HCT116 (cell line): ENCODE measurements at regions not wholly inside any gene's neighbourhood (a gene's known extent, or its start where the extent isn't known, plus 50 kb on each side); places are given as distances from the start of the nearest gene placed in this dataset.

Experiments
- ATF3 ChIP-seq: IDR thresholded peaks from 2 replicates; pipeline ENCODE4 v1.6.1; 2012
- CTCF ChIP-seq, 3 experiments: fragments of 200-600 bp in 1 of 3; sonication (generic) in 1 of 3; IDR thresholded peaks in 2 of 3; conservative IDR thresholded peaks in 1 of 3; 2 replicates each; pipeline ENCODE4 v1.5.1; 2012 to 2017; ENCODE audit warnings: low read depth in 2 of 3, low read length in 2 of 3, antibody characterized with exemption in 1 of 3, borderline replicate concordance in 1 of 3, control low read depth in 1 of 3, mild to moderate bottlenecking in 1 of 3, mixed read lengths in 1 of 3, mixed run types in 1 of 3, moderate library complexity in 1 of 3; ENCODE audit not compliant: insufficient read depth in 1 of 3
- POLR2AphosphoS5 ChIP-seq: IDR thresholded peaks from 2 replicates; pipeline ENCODE4 v1.6.1; 2011; ENCODE audit warnings: mild to moderate bottlenecking, low read depth, low read length, moderate library complexity

- TF ChIP-seq CTCF (IDR thresholded peaks at IDR 0.05 in 2 of 3, conservative IDR thresholded peaks at IDR 0.05 in 1 of 3; ENCODE audit: borderline replicate concordance in 1 of 3, insufficient read depth in 1 of 3, low read depth in 2 of 3, low read length in 2 of 3) (no peak), ATF3 (no peak), POLR2AphosphoS5 (no peak)
Measured at GRCh38 chr5:166963596-166963995, 1327.8 kb upstream of the WWC1 start.
